ENCODE measurements at regions not wholly inside any gene's neighbourhood (a gene's known extent, or its start where the extent isn't known, plus 50 kb on each side); places are given as distances from the start of the nearest gene placed in this dataset.

GRCh38 chr13:79781829-79782540 lies 301.0 kb downstream of the NDFIP2 start:
- DNase-seq (ENCODE audit: low read depth), result peak; percentile 23

- DNase-seq (ENCODE audit: low read depth), result peak; percentile 58
Measured at GRCh38 chr13:79780240-79780639, 299.3 kb downstream of the NDFIP2 start.

DNA sequence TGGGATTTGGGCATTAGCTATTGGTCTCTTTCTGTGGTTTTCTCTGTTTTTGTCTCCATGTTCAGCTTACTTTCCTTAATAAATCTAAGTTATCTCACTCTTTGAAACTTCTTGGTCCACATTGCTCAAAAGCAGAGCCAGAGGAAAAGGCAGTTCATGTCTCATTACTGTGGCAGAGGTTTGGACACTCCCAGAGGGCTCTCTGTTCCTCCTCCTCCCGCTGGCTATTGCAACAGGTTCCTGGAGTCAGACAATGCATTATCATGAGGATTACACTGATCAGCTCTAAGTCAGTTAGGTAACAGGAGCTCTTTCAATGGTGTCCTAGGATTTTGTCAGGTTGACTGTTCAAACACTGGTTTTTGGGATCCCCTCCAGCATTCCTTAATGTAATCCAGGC lies 298.8 kb downstream of the NDFIP2 start:
- DNase-seq (ENCODE audit: low read depth), result peak; percentile 48

GRCh38 chr13:79778741-79779460 lies 297.9 kb downstream of the NDFIP2 start:
- no peak for DNase-seq (ENCODE audit: low read depth)

DNA sequence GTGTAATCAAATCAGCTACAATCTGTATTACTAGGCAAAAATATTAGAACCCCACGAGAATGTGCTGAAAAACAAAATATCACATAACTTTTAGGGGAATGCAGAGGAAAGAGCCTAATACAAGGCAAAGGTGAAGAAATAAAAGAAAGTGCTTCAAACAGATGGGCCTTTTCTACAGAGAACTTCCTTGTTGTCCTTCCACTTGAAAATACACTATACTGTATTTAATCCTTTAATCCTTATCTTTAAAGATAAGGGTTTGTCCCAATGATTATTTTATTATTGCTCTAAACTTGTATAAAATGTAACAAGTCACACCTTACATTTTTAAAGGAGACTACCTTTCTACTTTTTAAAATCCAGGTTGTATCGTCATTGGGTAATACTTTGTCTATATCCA lies 296.5 kb downstream of the NDFIP2 start:
- DNase-seq (ENCODE audit: low read depth), result no peak

GRCh38 chr13:79776531-79777295 lies 295.8 kb downstream of the NDFIP2 start:
- peak; percentile 54 for DNase-seq (ENCODE audit: low read depth)

DNA sequence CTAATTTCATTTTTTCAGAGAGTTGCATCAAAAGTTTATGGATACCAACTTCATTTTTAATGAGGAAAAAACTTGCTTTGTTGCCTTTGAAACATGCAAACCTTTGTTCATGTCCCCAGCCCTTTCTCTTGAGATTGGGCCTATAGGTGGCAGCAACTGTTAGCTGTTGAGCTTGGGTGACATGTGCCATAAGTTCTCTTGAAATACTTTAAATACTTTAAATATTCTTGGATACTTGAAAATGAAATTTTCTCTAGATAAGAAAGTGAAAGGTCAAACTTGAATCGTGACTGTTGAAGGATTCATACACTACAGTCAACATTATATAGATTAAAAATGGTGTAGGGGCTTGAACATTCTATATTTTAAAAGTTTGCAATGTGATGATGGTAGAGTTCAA lies 294.9 kb downstream of the NDFIP2 start:
- DNase-seq (ENCODE audit: low read depth), result peak; percentile 67

DNA sequence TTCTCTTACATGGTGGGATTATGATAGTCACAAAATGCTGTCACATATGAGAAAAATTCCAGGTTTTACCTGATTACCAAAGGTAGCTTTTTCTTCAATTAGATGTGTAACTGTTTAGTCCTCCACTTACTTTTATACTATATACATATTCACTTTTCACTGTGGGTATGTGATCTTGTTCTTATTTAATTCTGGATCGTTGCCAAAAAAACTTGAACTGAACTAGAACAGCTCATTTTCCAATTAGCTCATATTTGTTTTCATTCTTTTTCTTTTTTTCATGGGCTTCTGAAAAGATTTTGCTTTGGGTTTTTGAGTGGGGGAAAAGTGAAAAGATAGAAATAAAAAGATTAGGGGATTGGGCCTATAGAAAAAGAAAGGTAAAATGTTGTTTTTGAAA lies 291.9 kb downstream of the NDFIP2 start:
- DNase-seq (ENCODE audit: low read depth), result no peak

- no peak for DNase-seq (ENCODE audit: low read depth)
Measured at GRCh38 chr13:79771493-79771892, 290.5 kb downstream of the NDFIP2 start.

DNA sequence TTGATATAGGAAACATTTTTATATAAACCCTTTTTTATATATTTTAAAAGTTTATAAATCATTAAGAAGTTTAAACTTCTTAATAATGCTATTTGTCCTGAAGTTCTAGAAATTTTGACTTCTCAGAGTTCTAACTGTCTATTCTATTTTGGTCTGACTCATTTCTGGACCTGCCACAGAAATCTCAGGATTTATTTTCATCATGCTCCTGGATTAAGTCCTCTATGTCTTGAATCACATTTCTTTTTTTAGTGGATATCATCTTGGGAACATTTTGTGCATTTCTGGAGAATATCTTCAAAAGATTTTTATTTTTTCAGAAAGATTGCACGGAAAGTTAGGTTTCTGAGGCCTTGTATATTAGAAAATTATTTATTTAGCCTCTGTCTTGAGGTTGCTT lies 289.1 kb downstream of the NDFIP2 start:
- no peak for DNase-seq (ENCODE audit: low read depth)

DNA sequence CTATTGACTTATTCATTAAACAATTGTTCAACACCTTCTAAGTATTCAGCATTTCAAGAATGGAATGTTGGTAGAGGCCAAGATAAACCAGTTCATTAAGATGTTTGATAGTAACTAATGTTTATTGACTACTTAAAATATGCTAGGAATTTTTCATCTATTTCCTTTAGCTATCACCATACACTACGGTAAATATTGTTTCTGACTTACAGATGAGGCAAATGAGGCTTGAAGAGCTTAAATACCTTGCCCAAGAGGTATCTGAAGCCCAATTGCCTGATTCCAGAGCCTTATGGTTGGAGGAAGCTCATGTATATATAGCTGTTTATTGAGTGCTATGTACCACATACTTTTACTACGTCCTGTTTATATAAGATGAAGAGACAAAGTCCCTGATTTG lies 286.2 kb downstream of the NDFIP2 start:
- no peak for DNase-seq (ENCODE audit: low read depth)

- no peak for DNase-seq (ENCODE audit: low read depth)
Measured at GRCh38 chr13:79765331-79765730, 284.4 kb downstream of the NDFIP2 start.

DNA sequence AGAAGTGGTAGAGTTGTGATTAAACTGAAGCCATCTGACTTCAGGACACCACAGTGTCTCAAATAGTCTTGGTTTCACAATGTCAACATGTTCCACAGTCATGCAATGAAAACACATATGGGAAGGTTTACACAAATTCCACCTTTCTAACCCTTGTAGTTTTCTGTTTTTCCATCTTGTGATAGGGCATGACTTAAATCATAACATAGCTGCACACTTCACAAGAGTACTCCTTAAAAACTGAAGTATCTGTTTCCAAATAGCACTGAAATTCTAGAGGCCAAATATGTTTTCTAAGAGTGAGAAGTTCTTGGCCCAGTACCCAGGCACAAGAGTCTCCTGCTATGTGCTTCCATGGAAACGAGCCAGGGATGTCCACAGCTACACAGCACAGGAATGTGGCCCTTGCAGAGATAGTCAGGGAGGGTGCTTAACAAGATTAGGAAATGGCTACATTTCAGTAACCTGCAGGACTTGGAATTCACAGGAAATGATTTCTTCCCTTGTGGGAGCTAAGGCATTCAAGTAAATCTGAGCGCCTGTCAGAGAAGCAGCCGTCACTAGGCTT lies 269.1 kb downstream of the NDFIP2 start:
- DNase-seq (ENCODE audit: low read depth), result peak; percentile 88

DNA sequence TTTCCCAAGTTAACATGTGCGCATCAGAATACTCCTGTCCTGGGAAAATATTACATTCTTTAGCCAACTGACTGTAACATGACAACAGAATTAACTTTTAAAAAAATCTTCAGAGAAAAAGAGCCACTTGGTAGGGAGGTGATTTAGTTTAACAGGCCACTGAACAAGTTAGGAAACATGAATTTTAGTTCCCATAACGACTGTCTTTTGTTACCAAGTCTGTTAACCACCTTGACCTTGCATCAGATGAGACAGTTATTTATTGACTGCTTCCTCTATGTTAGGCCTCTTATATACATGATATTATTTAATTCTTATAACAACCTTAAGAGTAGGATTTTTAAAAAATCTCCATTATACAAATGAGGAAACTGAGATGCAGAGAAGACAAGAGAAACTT lies 268.6 kb downstream of the NDFIP2 start:
- no peak for DNase-seq (ENCODE audit: low read depth)

GRCh38 chr13:79745081-79745480 lies 264.1 kb downstream of the NDFIP2 start:
- DNase-seq (ENCODE audit: low read depth), result no peak

DNA sequence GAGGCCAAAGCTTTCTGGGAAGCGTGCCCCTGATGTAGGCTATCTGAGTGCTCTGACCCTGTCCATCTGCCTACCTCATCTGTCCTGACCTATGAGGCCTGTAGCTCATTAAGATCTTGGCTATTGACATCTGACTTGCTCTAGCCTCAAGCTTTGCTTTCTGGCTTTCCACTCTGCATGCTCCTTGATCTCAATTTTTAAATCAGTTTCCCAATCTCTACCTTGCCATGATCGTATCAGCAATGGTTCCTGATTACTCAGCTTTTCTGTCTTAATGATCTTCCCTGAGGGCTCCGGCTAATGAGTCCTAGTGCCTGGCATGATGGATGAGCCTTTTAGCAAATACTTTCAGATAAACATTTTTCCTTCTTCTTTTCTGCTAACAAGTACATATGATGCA lies 262.0 kb downstream of the NDFIP2 start:
- peak; percentile 40 for DNase-seq (ENCODE audit: low read depth)

DNA sequence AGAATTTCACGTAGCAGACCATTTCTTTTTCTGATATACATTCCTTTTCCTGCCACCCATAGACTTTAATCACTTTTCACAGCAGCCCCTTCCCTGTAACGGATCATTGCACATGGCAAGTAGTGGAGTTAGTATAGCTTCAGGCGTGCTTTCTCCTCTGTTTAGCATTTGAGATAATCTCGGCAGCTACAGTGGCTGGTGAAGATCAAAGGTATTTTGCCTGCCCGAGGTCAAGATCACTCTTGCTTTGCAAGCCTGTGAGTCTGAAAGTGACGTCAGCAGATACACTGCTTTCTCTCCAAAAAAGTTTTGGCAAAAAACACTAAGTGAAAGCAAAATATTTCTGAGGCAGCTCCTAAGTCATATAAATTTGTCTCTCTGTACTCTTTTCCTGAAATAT lies 260.0 kb downstream of the NDFIP2 start:
- peak; percentile 32 for DNase-seq (ENCODE audit: low read depth)

GRCh38 chr13:79736356-79736755 lies 255.4 kb downstream of the NDFIP2 start:
- no peak for DNase-seq (ENCODE audit: low read depth)

GRCh38 chr13:79735228-79735627 lies 254.3 kb downstream of the NDFIP2 start:
- no peak for DNase-seq (ENCODE audit: low read depth)

GRCh38 chr13:79727086-79727485 lies 246.1 kb downstream of the NDFIP2 start:
- DNase-seq (ENCODE audit: low read depth), result no peak

DNA sequence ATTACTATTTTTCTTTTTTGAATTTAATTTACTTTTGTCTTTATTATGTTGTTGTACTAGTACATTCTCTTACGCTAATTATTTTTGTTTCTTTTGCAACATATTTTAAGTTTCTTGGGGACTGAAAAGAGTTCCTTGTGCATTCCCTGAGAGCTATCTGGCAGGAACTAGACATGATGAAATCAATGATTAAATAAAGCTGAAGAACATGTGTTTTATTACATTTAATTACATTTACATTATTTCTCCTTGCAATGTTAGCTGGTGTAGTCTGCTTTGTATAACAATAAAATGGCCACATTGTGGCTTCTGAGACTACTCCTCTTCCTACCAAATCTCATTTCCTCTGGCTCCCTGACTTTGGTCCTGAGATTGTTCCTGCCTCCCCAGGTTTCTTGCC lies 244.9 kb downstream of the NDFIP2 start:
- DNase-seq (ENCODE audit: low read depth), result no peak

DNA sequence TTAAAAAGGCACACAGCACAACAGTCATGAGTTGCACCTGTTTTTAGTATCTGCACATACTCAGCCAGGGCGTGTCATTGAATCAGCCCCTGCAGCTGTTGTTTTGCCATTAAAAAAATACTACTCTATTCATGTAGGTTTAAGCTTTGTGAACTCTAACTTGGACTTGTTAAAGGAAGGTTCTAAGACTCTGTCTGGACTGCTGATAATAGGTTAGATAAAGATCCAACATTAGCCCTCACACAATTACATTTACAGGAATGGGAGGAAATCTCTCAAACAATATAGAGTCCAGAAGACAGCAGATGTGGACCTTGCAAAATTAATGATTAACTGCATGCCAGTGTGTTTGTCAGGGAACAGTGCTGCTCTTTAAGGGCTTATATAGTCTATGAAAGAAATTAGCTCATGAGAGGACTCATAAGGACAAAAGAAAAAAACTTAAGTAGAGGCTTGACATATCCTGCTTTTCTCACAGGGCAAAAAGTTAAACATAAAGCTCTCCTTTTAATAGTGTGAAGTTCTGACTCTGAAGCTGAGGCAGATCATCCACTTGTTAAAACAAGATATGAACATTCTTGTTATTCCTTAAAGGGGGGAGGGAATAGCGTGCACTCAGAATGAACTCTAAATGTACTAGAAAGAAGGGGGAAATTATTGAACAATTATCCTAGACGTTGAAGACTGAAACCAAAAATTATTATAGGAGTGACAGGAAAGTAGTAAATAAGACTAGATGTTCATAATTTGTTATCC lies 243.6 kb downstream of the NDFIP2 start:
- DNase-seq (ENCODE audit: low read depth), result no peak

Measured in M059J (cell line).